Activated CD4-positive, alpha-beta memory T cell treated with anti-CD3 and anti-CD28 coated beads, Interleukin-2, amount 10 ng/mL, durations not matched to agents 7 days and 5 days (primary cell): ENCODE measurements at regions not wholly inside any gene's neighbourhood (a gene's known extent, or its start where the extent isn't known, plus 50 kb on each side); places are given as distances from the start of the nearest gene placed in this dataset.

Source experiments
- CTCF ChIA-PET: fragments of 350-600 bp; sonication (Branson Sonifier 250); formaldehyde crosslinking; loops from one replicate; lab custom pipeline; 2021; ENCODE audit warnings: antibody characterized with exemption, inconsistent platforms; lab: Charles Lee
- POLR2A ChIA-PET: fragments of 350-600 bp; sonication (Branson Sonifier 250); formaldehyde crosslinking; loops from one replicate; lab custom pipeline; 2021; ENCODE audit warnings: antibody characterized with exemption; lab: Charles Lee
- DNase-seq: peaks from one replicate; pipeline ENCODE4 v3.0.0-alpha.2; 2020
- H3K27ac Mint-ChIP-seq: one replicate; pipeline ENCODE4 v1.8.0; 2021; ENCODE audit warnings: mild to moderate bottlenecking, mixed read lengths
- H3K27me3 Mint-ChIP-seq: one replicate; pipeline ENCODE4 v1.8.0; 2021; ENCODE audit warnings: mixed read lengths
- H3K36me3 Mint-ChIP-seq: one replicate; pipeline ENCODE4 v1.8.0; 2021; ENCODE audit warnings: low read depth, mixed read lengths
- H3K4me1 Mint-ChIP-seq: one replicate; pipeline ENCODE4 v1.8.0; 2021; ENCODE audit warnings: mixed read lengths
- H3K4me3 Mint-ChIP-seq: one replicate; pipeline ENCODE4 v1.8.0; 2021; ENCODE audit warnings: mild to moderate bottlenecking, mixed read lengths
- H3K9me3 Mint-ChIP-seq: one replicate; pipeline ENCODE4 v1.8.0; 2021; ENCODE audit warnings: mixed read lengths

GRCh38 chr7:116351966-116352365 is 141.6 kb downstream of the TES start:
- no peak for DNase-seq
- CTCF ChIA-PET = no interaction called here
- Mint-ChIP-seq H3K27ac (no peak overlapping the region), H3K4me1 (no peaks in the 10 kb centered on the region), H3K4me3 (no peak overlapping the region), H3K36me3 (no peaks in the 10 kb centered on the region), H3K27me3 (peaks cover 13% of the 10 kb centered on the region), H3K9me3 (no peaks in the 10 kb centered on the region)
- POLR2A ChIA-PET = no interaction called here

DNA sequence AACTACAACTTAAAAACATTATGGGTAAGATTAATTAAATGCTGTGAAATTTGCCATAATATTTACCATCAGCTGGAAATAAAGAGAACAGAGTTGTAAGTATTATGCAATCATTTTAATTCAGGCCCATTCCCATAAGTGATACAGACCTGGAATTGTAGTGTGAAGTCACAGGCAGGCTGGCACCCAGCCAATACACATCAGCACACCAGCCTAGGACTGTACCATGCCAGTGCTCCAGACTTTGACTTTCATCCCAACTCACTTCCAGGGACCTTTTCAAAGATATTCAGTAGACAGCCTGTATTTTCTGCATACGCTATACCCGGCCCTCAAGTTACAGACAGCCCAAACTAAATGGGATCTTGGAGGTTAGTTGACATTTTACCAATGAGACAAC is 143.3 kb downstream of the TES start:
- no peaks in the 10 kb centered on the region for H3K9me3 Mint-ChIP-seq
- no peak overlapping the region for H3K4me3 Mint-ChIP-seq
- no peak for DNase-seq
- H3K36me3 Mint-ChIP-seq = no peaks in the 10 kb centered on the region
- H3K27me3 Mint-ChIP-seq = peaks cover 11% of the 10 kb centered on the region
- POLR2A ChIA-PET = no interaction called here
- no peak overlapping the region for H3K27ac Mint-ChIP-seq
- no peaks in the 10 kb centered on the region for H3K4me1 Mint-ChIP-seq
- CTCF ChIA-PET = no interaction called here

- Mint-ChIP-seq H3K27me3 (peaks cover 8% of the 10 kb centered on the region), H3K4me3 (no peak overlapping the region), H3K4me1 (no peaks in the 10 kb centered on the region), H3K36me3 (no peaks in the 10 kb centered on the region), H3K27ac (no peak overlapping the region), H3K9me3 (no peaks in the 10 kb centered on the region)
- CTCF ChIA-PET = no interaction called here
- POLR2A ChIA-PET = no interaction called here
- DNase-seq = no peak
These were observed 143.8 kb downstream of the TES start for GRCh38 chr7:116354171-116354545.

GRCh38 chr7:116354546-116355423 is 144.4 kb downstream of the TES start:
- DNase-seq = no peak
- ChIA-PET POLR2A (no interaction called here), CTCF (no interaction called here)
- no peaks in the 10 kb centered on the region for H3K4me1 Mint-ChIP-seq
- H3K27me3 Mint-ChIP-seq = peaks cover 8% of the 10 kb centered on the region
- H3K27ac Mint-ChIP-seq = no peak overlapping the region
- no peak overlapping the region for H3K4me3 Mint-ChIP-seq
- no peaks in the 10 kb centered on the region for H3K36me3 Mint-ChIP-seq
- no peaks in the 10 kb centered on the region for H3K9me3 Mint-ChIP-seq

- Mint-ChIP-seq H3K4me1 (no peaks in the 10 kb centered on the region), H3K36me3 (no peaks in the 10 kb centered on the region), H3K27ac (no peak overlapping the region), H3K9me3 (no peaks in the 10 kb centered on the region), H3K27me3 (peaks cover 8% of the 10 kb centered on the region), H3K4me3 (no peak overlapping the region)
- no peak for DNase-seq
- POLR2A ChIA-PET = no interaction called here
- CTCF ChIA-PET = no interaction called here
These were observed 144.1 kb upstream of the CAV2 start for GRCh38 chr7:116355424-116355765.

DNA sequence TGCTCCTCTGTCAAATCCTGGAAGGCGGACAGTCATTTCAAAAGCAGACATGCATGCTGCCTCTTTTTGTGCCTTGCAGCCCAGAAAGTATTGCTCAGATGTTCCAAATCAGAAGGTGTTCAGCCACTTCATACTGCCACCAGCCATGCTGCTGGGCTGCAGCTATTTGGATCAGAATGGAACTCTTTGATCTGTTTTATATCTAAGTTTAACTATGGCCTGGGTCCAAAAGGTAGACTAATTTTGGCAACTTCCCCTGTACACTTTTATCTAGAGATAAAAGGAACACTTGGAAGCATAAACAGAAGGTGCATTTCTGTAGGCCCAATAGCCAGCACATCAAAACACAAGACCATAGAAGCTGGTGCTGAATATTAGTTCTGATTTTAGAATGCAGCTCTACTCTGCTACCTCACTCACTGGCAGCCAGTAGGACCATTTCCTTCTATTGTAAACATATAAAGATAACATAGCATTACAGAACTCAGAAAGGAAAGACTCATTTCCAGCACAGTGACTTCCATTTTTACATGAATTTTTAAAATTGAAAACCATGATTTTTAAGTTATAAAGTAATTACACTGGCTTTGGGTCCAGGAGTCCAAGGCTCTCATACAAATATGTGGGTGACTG is 143.1 kb upstream of the CAV2 start:
- DNase-seq = no peak
- Mint-ChIP-seq H3K36me3 (no peaks in the 10 kb centered on the region), H3K9me3 (no peaks in the 10 kb centered on the region), H3K27ac (no peak overlapping the region), H3K4me3 (no peak overlapping the region), H3K4me1 (no peaks in the 10 kb centered on the region), H3K27me3 (peaks cover 8% of the 10 kb centered on the region)
- CTCF ChIA-PET = no interaction called here
- POLR2A ChIA-PET = no interaction called here

DNA sequence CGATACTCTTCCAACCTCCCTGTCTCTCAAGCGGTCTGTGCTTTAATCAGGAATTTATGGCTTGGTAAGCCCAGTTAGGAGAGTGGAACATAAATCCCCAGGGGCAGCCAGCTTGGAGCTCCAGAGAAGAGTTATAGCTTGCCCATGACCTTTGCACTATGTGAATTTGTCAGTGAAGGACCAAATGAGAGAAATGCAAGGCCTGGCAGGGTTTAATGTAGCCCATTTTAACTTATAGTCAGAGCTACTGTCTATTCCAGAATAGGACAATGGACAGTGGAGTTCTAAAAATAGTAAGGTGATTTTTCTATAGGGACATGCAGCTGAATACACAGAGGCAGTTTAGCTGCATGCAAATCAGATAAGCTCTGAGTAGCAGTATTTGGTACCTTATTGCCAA is 142.6 kb upstream of the CAV2 start:
- ChIA-PET POLR2A (no interaction called here), CTCF (no interaction called here)
- Mint-ChIP-seq H3K4me3 (no peak overlapping the region), H3K4me1 (no peaks in the 10 kb centered on the region), H3K36me3 (no peaks in the 10 kb centered on the region), H3K9me3 (no peaks in the 10 kb centered on the region), H3K27ac (no peak overlapping the region), H3K27me3 (peaks cover 9% of the 10 kb centered on the region)
- DNase-seq = no peak

- Mint-ChIP-seq H3K27me3 (peaks cover 11% of the 10 kb centered on the region), H3K4me1 (no peaks in the 10 kb centered on the region), H3K4me3 (no peak overlapping the region), H3K27ac (no peak overlapping the region), H3K36me3 (no peaks in the 10 kb centered on the region), H3K9me3 (no peaks in the 10 kb centered on the region)
- CTCF ChIA-PET = interaction anchor here (0.9 kb wide), 1 partner anchor 230 kb away, joined by 3 read pairs; no protein-coding TSS in a partner anchor
- DNase-seq = no peak
- POLR2A ChIA-PET = no interaction called here
These were observed 141.5 kb upstream of the CAV2 start for GRCh38 chr7:116357781-116358670.

DNA sequence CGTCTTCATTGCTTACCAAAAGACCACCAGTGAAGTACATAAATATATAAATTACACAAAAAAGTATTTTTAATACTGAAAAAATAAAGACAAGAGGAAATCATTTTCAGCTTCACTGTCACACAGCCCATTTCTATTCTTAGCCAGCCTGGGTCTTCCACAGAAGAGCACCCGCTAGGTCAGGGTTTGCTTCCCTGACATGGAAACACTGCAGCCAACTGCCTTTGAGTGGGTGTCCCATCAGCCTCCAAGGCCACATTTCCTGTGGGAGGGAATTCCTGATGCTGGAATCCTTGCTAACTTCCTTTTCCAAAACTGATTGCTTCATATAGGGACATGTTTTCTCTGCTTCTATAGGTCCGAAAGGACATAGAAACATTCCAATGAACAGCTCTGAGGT is 137.8 kb upstream of the CAV2 start:
- ChIA-PET POLR2A (no interaction called here), CTCF (no interaction called here)
- peaks cover 13% of the 10 kb centered on the region for H3K27me3 Mint-ChIP-seq
- H3K27ac Mint-ChIP-seq = no peak overlapping the region
- no peaks in the 10 kb centered on the region for H3K36me3 Mint-ChIP-seq
- H3K4me1 Mint-ChIP-seq = no peaks in the 10 kb centered on the region
- DNase-seq = no peak
- H3K9me3 Mint-ChIP-seq = no peaks in the 10 kb centered on the region
- no peak overlapping the region for H3K4me3 Mint-ChIP-seq

GRCh38 chr7:116363637-116364432 is 135.7 kb upstream of the CAV2 start:
- Mint-ChIP-seq H3K36me3 (no peaks in the 10 kb centered on the region), H3K27ac (no peak overlapping the region), H3K4me1 (no peaks in the 10 kb centered on the region), H3K9me3 (no peaks in the 10 kb centered on the region), H3K4me3 (no peak overlapping the region), H3K27me3 (peaks cover 18% of the 10 kb centered on the region)
- ChIA-PET CTCF (no interaction called here), POLR2A (no interaction called here)
- no peak for DNase-seq

- Mint-ChIP-seq H3K9me3 (no peaks in the 10 kb centered on the region), H3K27ac (no peak overlapping the region), H3K4me3 (no peak overlapping the region), H3K27me3 (peaks cover 18% of the 10 kb centered on the region), H3K36me3 (no peaks in the 10 kb centered on the region), H3K4me1 (no peaks in the 10 kb centered on the region)
- CTCF ChIA-PET = no interaction called here
- POLR2A ChIA-PET = no interaction called here
- no peak for DNase-seq
These were observed 135.1 kb upstream of the CAV2 start for GRCh38 chr7:116364469-116364868.

DNA sequence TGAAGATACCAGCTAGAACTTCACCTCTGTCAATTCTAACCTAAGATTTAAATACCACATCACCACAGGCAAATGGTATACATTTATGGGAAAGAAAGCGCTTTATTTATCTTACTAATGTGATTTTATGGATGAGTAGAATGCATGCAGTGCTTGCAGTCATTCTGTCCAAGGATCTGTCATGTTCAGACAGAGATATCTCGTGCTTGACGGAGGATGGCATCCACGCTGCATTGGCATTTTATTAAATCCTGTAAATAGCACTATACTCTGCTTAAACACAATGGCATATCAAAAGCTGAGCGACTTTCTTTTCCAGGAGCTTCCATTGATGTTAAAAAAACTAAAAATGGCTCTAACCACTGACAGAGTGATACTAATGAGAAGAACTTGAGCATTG is 133.7 kb upstream of the CAV2 start:
- Mint-ChIP-seq H3K4me1 (no peaks in the 10 kb centered on the region), H3K27me3 (peaks cover 18% of the 10 kb centered on the region), H3K4me3 (no peak overlapping the region), H3K27ac (no peak overlapping the region), H3K36me3 (no peaks in the 10 kb centered on the region), H3K9me3 (no peaks in the 10 kb centered on the region)
- ChIA-PET CTCF (no interaction called here), POLR2A (no interaction called here)
- no peak for DNase-seq
